ENCODE measurements at regions not wholly inside any gene's neighbourhood (a gene's known extent, or its start where the extent isn't known, plus 50 kb on each side); places are given as distances from the start of the nearest gene placed in this dataset.

DNA sequence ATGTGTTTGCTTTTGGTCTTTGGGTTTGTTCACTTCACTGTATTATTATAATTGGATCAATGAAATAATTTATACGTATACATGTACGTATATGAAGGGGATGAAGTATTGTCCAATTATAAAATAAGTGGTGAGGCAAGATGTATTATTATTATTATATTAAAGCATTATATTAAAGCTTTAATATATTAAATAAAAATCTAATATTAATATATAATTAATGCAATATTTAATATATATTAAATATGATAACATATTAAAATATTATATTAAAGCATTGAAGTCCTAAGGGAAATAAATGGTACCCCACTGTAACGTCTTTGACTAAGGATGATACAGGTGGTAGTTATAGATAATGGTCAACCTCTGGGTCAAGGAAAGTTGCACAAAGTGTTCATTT lies 63.7 kb upstream of the RTL1 start (continued):
- TF ChIP-seq, protein P1, sequence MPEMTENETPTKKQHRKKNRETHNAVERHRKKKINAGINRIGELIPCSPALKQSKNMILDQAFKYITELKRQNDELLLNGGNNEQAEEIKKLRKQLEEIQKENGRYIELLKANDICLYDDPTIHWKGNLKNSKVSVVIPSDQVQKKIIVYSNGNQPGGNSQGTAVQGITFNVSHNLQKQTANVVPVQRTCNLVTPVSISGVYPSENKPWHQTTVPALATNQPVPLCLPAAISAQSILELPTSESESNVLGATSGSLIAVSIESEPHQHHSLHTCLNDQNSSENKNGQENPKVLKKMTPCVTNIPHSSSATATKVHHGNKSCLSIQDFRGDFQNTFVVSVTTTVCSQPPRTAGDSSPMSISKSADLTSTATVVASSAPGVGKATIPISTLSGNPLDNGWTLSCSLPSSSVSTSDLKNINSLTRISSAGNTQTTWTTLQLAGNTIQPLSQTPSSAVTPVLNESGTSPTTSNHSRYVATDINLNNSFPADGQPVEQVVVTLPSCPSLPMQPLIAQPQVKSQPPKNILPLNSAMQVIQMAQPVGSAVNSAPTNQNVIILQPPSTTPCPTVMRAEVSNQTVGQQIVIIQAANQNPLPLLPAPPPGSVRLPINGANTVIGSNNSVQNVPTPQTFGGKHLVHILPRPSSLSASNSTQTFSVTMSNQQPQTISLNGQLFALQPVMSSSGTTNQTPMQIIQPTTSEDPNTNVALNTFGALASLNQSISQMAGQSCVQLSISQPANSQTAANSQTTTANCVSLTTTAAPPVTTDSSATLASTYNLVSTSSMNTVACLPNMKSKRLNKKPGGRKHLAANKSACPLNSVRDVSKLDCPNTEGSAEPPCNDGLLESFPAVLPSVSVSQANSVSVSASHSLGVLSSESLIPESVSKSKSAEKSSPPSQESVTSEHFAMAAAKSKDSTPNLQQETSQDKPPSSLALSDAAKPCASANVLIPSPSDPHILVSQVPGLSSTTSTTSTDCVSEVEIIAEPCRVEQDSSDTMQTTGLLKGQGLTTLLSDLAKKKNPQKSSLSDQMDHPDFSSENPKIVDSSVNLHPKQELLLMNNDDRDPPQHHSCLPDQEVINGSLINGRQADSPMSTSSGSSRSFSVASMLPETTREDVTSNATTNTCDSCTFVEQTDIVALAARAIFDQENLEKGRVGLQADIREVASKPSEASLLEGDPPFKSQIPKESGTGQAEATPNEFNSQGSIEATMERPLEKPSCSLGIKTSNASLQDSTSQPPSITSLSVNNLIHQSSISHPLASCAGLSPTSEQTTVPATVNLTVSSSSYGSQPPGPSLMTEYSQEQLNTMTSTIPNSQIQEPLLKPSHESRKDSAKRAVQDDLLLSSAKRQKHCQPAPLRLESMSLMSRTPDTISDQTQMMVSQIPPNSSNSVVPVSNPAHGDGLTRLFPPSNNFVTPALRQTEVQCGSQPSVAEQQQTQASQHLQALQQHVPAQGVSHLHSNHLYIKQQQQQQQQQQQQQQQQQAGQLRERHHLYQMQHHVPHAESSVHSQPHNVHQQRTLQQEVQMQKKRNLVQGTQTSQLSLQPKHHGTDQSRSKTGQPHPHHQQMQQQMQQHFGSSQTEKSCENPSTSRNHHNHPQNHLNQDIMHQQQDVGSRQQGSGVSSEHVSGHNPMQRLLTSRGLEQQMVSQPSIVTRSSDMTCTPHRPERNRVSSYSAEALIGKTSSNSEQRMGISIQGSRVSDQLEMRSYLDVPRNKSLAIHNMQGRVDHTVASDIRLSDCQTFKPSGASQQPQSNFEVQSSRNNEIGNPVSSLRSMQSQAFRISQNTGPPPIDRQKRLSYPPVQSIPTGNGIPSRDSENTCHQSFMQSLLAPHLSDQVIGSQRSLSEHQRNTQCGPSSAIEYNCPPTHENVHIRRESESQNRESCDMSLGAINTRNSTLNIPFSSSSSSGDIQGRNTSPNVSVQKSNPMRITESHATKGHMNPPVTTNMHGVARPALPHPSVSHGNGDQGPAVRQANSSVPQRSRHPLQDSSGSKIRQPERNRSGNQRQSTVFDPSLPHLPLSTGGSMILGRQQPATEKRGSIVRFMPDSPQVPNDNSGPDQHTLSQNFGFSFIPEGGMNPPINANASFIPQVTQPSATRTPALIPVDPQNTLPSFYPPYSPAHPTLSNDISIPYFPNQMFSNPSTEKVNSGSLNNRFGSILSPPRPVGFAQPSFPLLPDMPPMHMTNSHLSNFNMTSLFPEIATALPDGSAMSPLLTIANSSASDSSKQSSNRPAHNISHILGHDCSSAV (CRISPR knock-in tag; IDR thresholded peaks at IDR 0.05; ENCODE audit: borderline replicate concordance): no peak
- TF ChIP-seq, protein P2, sequence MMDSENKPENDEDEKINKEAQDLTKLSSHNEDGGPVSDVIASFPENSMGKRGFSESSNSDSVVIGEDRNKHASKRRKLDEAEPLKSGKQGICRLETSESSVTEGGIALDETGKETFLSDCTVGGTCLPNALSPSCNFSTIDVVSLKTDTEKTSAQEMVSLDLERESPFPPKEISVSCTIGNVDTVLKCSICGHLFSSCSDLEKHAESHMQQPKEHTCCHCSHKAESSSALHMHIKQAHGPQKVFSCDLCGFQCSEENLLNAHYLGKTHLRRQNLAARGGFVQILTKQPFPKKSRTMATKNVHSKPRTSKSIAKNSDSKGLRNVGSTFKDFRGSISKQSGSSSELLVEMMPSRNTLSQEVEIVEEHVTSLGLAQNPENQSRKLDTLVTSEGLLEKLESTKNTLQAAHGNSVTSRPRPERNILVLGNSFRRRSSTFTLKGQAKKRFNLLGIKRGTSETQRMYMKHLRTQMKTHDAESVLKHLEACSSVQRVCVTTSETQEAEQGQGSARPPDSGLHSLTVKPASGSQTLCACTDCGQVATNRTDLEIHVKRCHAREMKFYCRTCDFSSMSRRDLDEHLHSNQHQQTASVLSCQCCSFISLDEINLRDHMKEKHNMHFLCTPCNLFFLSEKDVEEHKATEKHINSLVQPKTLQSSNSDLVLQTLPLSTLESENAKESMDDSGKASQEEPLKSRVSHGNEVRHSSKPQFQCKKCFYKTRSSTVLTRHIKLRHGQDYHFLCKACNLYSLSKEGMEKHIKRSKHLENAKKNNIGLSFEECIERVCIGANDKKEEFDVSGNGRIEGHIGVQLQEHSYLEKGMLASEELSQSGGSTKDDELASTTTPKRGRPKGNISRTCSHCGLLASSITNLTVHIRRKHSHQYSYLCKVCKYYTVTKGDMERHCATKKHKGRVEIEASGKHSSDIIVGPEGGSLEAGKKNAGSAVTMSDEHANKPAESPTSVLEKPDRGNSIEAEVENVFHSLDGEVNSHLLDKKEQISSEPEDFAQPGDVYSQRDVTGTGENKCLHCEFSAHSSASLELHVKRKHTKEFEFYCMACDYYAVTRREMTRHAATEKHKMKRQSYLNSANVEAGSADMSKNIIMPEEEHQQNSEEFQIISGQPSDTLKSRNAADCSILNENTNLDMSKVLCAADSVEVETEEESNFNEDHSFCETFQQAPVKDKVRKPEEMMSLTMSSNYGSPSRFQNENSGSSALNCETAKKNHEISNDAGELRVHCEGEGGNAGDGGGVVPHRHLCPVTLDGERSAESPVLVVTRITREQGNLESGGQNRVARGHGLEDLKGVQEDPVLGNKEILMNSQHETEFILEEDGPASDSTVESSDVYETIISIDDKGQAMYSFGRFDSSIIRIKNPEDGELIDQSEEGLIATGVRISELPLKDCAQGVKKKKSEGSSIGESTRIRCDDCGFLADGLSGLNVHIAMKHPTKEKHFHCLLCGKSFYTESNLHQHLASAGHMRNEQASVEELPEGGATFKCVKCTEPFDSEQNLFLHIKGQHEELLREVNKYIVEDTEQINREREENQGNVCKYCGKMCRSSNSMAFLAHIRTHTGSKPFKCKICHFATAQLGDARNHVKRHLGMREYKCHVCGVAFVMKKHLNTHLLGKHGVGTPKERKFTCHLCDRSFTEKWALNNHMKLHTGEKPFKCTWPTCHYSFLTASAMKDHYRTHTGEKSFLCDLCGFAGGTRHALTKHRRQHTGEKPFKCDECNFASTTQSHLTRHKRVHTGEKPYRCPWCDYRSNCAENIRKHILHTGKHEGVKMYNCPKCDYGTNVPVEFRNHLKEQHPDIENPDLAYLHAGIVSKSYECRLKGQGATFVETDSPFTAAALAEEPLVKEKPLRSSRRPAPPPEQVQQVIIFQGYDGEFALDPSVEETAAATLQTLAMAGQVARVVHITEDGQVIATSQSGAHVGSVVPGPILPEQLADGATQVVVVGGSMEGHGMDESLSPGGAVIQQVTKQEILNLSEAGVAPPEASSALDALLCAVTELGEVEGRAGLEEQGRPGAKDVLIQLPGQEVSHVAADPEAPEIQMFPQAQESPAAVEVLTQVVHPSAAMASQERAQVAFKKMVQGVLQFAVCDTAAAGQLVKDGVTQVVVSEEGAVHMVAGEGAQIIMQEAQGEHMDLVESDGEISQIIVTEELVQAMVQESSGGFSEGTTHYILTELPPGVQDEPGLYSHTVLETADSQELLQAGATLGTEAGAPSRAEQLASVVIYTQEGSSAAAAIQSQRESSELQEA (CRISPR knock-in tag; IDR thresholded peaks at IDR 0.05; ENCODE audit: not compliant biosample characterization): no peak
- TF ChIP-seq ZNF761 (CRISPR knock-in tag; conservative IDR thresholded peaks at IDR 0.05) (no peak), AHR (CRISPR knock-in tag; IDR thresholded peaks at IDR 0.05) (no peak), CBX2 (IDR thresholded peaks at IDR 0.05; ENCODE audit: low read depth, low read length) (no peak), CBX2 (CRISPR knock-in tag; IDR thresholded peaks at IDR 0.05; ENCODE audit: low read depth) (no peak), ZBTB8A (CRISPR knock-in tag; IDR thresholded peaks at IDR 0.05; ENCODE audit: borderline replicate concordance, low read depth) (no peak), NFRKB (IDR thresholded peaks at IDR 0.05) (no peak), ZNF337 (CRISPR knock-in tag; IDR thresholded peaks at IDR 0.05; ENCODE audit: borderline replicate concordance, low read depth) (no peak)
- TF ChIP-seq, protein P3, sequence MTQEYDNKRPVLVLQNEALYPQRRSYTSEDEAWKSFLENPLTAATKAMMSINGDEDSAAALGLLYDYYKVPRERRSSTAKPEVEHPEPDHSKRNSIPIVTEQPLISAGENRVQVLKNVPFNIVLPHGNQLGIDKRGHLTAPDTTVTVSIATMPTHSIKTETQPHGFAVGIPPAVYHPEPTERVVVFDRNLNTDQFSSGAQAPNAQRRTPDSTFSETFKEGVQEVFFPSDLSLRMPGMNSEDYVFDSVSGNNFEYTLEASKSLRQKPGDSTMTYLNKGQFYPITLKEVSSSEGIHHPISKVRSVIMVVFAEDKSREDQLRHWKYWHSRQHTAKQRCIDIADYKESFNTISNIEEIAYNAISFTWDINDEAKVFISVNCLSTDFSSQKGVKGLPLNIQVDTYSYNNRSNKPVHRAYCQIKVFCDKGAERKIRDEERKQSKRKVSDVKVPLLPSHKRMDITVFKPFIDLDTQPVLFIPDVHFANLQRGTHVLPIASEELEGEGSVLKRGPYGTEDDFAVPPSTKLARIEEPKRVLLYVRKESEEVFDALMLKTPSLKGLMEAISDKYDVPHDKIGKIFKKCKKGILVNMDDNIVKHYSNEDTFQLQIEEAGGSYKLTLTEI (CRISPR knock-in tag; conservative IDR thresholded peaks at IDR 0.05): no peak
